Sciatic nerve (tissue), 2 donors: ENCODE measurements at regions not wholly inside any gene's neighbourhood (a gene's known extent, or its start where the extent isn't known, plus 50 kb on each side); places are given as distances from the start of the nearest gene placed in this dataset.
A peak's percentile ranks its signal among the peaks of the same experiment; 100 is the strongest.

ENCODE experiments used
- ATAC-seq: fragments of 200-7000 bp; cut with Tn5 transposase; one replicate; pipeline ENCODE4 v1.9.1; 2020; ENCODE audit warnings: mild to moderate bottlenecking, moderate library complexity
- DNase-seq: peaks from one replicate; pipeline ENCODE4 v3.0.0-alpha.2; 2020; ENCODE audit warnings: low spot score
- intact Hi-C: fragments of 100-400 bp; cut with DNase I; formaldehyde crosslinking; loops from one replicate; pipeline ENCODE4 v1.14.2; 2022
- donor health status: DM: no; HTN: no; CAD: no.
- donor health status: DM: no; HTN: no; CAD: no.

- DNase-seq, result no peak
- ATAC-seq, result no peak
- intact Hi-C loops, result no loop called here
These were observed 191.7 kb upstream of the ATP11B start for GRCh38 chr3:182601597-182601996.

GRCh38 chr3:182603501-182603900, 189.8 kb upstream of the ATP11B start:
- DNase-seq (no peak), ATAC-seq (no peak)
- intact Hi-C loops, result no loop called here

GRCh38 chr3:182605882-182606611, 187.3 kb upstream of the ATP11B start:
- intact Hi-C loops, result no loop called here
- DNase-seq (no peak), ATAC-seq (no peak)

- ATAC-seq (no peak), DNase-seq (no peak)
- intact Hi-C loops, result no loop called here
These were observed 186.3 kb upstream of the ATP11B start for GRCh38 chr3:182606905-182607504.

- ATAC-seq (peak; percentile 83), DNase-seq (no peak)
- intact Hi-C loops, result no loop called here
These were observed 184.5 kb upstream of the ATP11B start for GRCh38 chr3:182608832-182609231.

GRCh38 chr3:182609575-182610156, 183.6 kb upstream of the ATP11B start:
- intact Hi-C loops, result no loop called here
- DNase-seq (no peak), ATAC-seq (peak; percentile 10)

- ATAC-seq (no peak), DNase-seq (no peak)
- intact Hi-C loops, result no loop called here
These were observed 181.0 kb upstream of the ATP11B start for GRCh38 chr3:182612332-182612731.

GRCh38 chr3:182617500-182617899, 175.8 kb upstream of the ATP11B start:
- intact Hi-C loops, result no loop called here
- DNase-seq (no peak), ATAC-seq (no peak)

- DNase-seq (no peak), ATAC-seq (peak; percentile 55)
- intact Hi-C loops, result no loop called here
These were observed 175.1 kb upstream of the ATP11B start for GRCh38 chr3:182618085-182618732.

- intact Hi-C loops, result no loop called here
- DNase-seq (no peak), ATAC-seq (no peak)
These were observed 174.2 kb upstream of the ATP11B start for GRCh38 chr3:182618981-182619591.

- ATAC-seq (no peak), DNase-seq (no peak)
- intact Hi-C loops, result no loop called here
These were observed 172.4 kb upstream of the ATP11B start for GRCh38 chr3:182620723-182621434.

- intact Hi-C loops, result no loop called here
- ATAC-seq (no peak), DNase-seq (no peak)
These were observed 171.7 kb upstream of the ATP11B start for GRCh38 chr3:182621435-182622240.

GRCh38 chr3:182622241-182622545, 171.1 kb upstream of the ATP11B start:
- intact Hi-C loops, result no loop called here
- ATAC-seq (no peak), DNase-seq (no peak)

- intact Hi-C loops, result no loop called here
- ATAC-seq (no peak), DNase-seq (no peak)
These were observed 166.5 kb upstream of the ATP11B start for GRCh38 chr3:182626484-182627467.

GRCh38 chr3:182628531-182628930, 164.8 kb upstream of the ATP11B start:
- intact Hi-C loops, result no loop called here
- DNase-seq, result no peak
- no peak for ATAC-seq

GRCh38 chr3:182629521-182629920, 163.8 kb upstream of the ATP11B start:
- no peak for ATAC-seq

More at GRCh38 chr3:182629521-182629920, 163.8 kb upstream of the ATP11B start:
- no peak for DNase-seq
- intact Hi-C loops, result no loop called here
